ENCODE measurements at regions not wholly inside any gene's neighbourhood (a gene's known extent, or its start where the extent isn't known, plus 50 kb on each side); places are given as distances from the start of the nearest gene placed in this dataset.

DNA sequence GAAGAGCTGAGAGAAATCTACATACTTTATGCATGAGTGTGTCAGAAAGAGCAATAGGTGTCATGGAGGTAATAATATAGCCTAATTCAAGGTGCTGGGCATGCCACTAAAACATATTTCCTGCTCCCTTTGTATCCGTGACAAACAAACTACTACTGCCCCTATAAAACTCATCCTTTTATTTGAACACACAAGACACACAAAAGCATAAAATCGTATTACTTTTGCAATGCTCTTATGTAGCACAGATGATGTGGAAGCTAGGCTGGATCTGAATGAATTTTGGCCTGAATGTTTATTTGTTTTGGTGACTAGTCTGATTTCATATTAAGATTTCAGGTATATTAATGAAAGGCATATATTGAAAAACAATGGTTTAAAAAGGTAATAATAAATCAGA is 239.3 kb upstream of the NEGR1 start:
- no peak for DNase-seq (ENCODE audit: low read depth)
- TF ChIP-seq, protein P1, sequence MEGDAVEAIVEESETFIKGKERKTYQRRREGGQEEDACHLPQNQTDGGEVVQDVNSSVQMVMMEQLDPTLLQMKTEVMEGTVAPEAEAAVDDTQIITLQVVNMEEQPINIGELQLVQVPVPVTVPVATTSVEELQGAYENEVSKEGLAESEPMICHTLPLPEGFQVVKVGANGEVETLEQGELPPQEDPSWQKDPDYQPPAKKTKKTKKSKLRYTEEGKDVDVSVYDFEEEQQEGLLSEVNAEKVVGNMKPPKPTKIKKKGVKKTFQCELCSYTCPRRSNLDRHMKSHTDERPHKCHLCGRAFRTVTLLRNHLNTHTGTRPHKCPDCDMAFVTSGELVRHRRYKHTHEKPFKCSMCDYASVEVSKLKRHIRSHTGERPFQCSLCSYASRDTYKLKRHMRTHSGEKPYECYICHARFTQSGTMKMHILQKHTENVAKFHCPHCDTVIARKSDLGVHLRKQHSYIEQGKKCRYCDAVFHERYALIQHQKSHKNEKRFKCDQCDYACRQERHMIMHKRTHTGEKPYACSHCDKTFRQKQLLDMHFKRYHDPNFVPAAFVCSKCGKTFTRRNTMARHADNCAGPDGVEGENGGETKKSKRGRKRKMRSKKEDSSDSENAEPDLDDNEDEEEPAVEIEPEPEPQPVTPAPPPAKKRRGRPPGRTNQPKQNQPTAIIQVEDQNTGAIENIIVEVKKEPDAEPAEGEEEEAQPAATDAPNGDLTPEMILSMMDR (IDR thresholded peaks at IDR 0.05; ENCODE audit: low read depth, low read length, missing control alignments): no peak
- H3K4me3 ChIP-seq (ENCODE audit: low read depth, low read length): no peak overlapping the region

DNA sequence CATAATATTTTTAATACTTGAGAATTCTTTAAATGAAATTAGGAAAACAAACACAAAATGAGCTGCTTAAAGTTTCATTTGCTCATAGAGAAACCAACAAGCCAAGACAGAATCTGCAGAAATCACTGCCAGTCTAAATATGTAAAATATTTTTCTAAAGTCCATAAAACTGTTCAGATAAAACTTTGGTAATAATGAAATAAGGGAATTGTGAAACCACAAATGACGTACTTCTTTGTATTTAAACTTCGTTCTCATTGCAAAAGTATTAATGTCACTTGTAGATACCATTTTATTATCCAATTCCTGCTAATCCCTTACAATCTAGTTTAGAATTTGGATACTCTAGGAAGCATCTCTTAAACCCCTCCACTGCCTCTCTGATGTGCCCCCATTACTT is 234.5 kb upstream of the NEGR1 start:
- H3K4me3 ChIP-seq (ENCODE audit: low read depth, low read length): no peak overlapping the region
- TF ChIP-seq, protein P1 (IDR thresholded peaks at IDR 0.05; ENCODE audit: low read depth, low read length, missing control alignments): no peak
- no peak for DNase-seq (ENCODE audit: low read depth)

DNA sequence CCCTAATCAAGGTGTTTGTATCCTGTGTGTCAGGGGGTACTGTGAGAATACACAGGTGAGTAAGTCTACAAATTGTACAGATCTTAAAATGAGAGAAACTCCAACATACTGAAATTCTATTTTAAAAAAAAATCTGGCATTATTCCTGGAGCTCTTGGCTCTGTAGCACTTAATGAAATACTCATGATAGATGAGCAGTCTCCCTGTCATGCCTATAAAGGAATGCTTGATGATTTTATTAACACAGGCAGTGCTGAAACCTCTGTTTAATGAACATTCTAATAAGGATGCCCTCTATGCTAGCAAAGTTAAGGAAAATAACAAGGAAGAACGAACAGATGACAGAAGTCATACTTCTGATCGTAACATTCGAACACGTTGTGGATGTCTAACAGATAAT is 233.9 kb upstream of the NEGR1 start:
- H3K4me3 ChIP-seq (ENCODE audit: low read depth, low read length): no peak overlapping the region
- DNase-seq (ENCODE audit: low read depth): no peak

DNA sequence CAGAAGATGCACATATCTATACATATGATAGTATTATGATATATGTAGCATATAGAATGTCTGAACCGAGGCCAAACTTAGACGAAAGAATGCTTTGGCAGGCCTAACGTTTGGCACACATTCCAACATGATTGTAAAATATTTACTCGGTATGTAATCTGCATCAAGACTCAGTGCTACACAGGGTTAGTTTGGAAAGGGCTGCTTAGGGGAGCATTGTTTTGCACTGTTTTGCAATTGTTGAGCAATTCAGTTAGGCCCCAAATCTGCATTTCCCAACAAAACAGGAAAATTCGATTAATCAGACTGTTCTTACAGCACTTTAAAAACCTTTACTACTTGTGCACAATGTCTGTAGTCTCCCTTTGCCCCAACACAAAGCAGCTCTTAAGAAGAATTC is 216.0 kb upstream of the NEGR1 start:
- no peak for DNase-seq (ENCODE audit: low read depth)
- no peak overlapping the region for H3K4me3 ChIP-seq (ENCODE audit: low read depth, low read length)
- TF ChIP-seq, protein P1 (IDR thresholded peaks at IDR 0.05; ENCODE audit: low read depth, low read length, missing control alignments): no peak

More for the DNA sequence above, 233.9 kb upstream of the NEGR1 start:
- TF ChIP-seq, protein P1 (IDR thresholded peaks at IDR 0.05; ENCODE audit: low read depth, low read length, missing control alignments): no peak

DNA sequence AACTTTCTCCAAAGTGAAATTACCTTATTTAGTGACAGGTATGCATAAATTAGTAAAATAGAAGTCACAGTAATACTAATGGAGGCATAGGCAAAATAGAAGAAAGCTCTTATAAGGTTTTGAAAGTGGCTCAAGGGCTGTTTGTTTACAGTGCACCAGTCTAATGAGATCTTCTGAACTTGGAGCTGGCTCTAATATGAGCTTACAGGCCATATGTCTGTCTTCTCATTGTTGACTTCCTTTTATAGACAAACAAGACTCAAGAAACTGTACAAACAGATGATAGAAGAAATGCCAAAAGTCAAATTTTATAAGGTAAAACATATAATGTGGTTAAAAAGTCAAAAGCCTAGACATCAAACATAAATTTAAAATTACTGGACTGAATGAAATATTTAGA is 207.5 kb upstream of the NEGR1 start:
- TF ChIP-seq, protein P1 (IDR thresholded peaks at IDR 0.05; ENCODE audit: low read depth, low read length, missing control alignments): no peak
- DNase-seq (ENCODE audit: low read depth): no peak
- no peak overlapping the region for H3K4me3 ChIP-seq (ENCODE audit: low read depth, low read length)

DNA sequence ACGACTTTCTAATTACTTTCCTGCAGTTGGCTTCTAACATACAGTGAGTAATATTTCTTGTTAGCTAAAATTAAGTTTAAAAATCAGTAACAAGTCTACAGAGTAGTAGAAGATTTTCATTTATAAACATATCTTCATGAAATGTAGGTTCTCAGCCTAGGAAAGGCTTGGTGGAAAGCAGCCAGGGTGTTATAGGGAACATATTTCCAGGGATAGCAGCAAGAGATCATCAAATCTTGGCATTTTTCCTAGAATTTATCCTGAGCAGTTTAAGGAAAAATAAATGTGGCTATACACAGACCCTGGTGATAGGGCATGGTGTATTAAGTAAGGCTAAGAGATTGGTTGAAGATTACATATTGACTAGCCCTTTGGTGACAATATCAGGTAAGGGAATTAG is 203.5 kb upstream of the NEGR1 start:
- no peak overlapping the region for H3K4me3 ChIP-seq (ENCODE audit: low read depth, low read length)
- no peak for DNase-seq (ENCODE audit: low read depth)
- TF ChIP-seq, protein P1 (IDR thresholded peaks at IDR 0.05; ENCODE audit: low read depth, low read length, missing control alignments): no peak

DNA sequence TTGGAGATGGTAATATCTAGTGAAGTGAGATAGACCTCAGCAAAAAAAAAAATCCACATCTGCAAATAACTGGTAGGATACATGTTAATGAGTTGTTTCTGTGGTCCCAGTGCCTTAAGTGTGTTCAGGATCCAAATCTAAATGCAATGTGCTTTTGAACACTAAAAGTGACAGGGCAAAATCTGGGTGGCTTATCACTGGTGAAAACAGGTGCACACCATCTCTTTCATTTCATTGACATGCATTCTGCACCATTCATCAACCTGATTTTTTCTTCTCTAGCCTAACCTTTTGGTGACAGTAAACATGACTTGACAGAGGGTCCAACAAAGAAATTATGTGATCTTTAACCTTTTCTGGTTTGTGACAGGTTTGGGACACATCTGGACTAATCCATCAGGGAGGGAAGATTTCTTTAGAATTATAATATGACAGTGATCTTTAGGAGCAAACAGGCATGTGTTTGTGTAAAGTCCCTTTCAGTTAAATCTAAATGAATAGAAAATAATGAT is 201.6 kb upstream of the NEGR1 start:
- TF ChIP-seq, protein P1 (IDR thresholded peaks at IDR 0.05; ENCODE audit: low read depth, low read length, missing control alignments): no peak
- no peak for DNase-seq (ENCODE audit: low read depth)
- H3K4me3 ChIP-seq (ENCODE audit: low read depth, low read length): no peak overlapping the region

Data from GM12864 (cell line).